Progenitor cell of endocrine pancreas (in vitro differentiated cells): ENCODE measurements at regions not wholly inside any gene's neighbourhood (a gene's known extent, or its start where the extent isn't known, plus 50 kb on each side); places are given as distances from the start of the nearest gene placed in this dataset.

Experiments used
- DNase-seq: peaks from one replicate; pipeline ENCODE4 v3.0.0; 2021; ENCODE audit warnings: low spot score; ENCODE audit not compliant: unreplicated experiment
- H3K27ac Mint-ChIP-seq: 2 replicates; pipeline ENCODE4 v1.8.0; 2021; ENCODE audit warnings: mild to moderate bottlenecking, moderate library complexity, mixed read lengths
- H3K27me3 Mint-ChIP-seq: 2 replicates; pipeline ENCODE4 v1.8.0; 2021; ENCODE audit warnings: mixed read lengths
- H3K36me3 Mint-ChIP-seq: 2 replicates; pipeline ENCODE4 v1.8.0; 2022; ENCODE audit warnings: mixed read lengths; ENCODE audit not compliant: insufficient read depth
- H3K4me1 Mint-ChIP-seq: 2 replicates; pipeline ENCODE4 v1.8.0; 2021; ENCODE audit warnings: low read depth, mixed read lengths
- H3K4me3 Mint-ChIP-seq: 2 replicates; pipeline ENCODE4 v1.8.0; 2021; ENCODE audit warnings: low read depth, mild to moderate bottlenecking, moderate library complexity, mixed read lengths
- H3K9me3 Mint-ChIP-seq: 2 replicates; pipeline ENCODE4 v1.8.0; 2021; ENCODE audit warnings: low read depth, mixed read lengths
- CTCF ChIP-seq: fragments of 200-600 bp; sonication (generic); IDR thresholded peaks from one replicate; pipeline ENCODE4 v1.5.0; 2021; ENCODE audit warnings: antibody characterized with exemption, mild to moderate bottlenecking; ENCODE audit not compliant: unreplicated experiment

GRCh38 chr17:71480099-71480498 is 640.7 kb upstream of the SOX9 start:
- no peak overlapping the region for H3K27ac Mint-ChIP-seq
- no peaks in the 10 kb centered on the region for H3K36me3 Mint-ChIP-seq
- TF ChIP-seq CTCF = no peak
- H3K9me3 Mint-ChIP-seq = no peaks in the 10 kb centered on the region
- no peak overlapping the region for H3K4me3 Mint-ChIP-seq
- H3K27me3 Mint-ChIP-seq = no peaks in the 10 kb centered on the region
- DNase-seq = no peak
- H3K4me1 Mint-ChIP-seq = peaks cover 17% of the 10 kb centered on the region

- H3K27ac Mint-ChIP-seq = no peak overlapping the region
- H3K9me3 Mint-ChIP-seq = no peaks in the 10 kb centered on the region
- DNase-seq = no peak
- no peaks in the 10 kb centered on the region for H3K36me3 Mint-ChIP-seq
- no peak overlapping the region for H3K4me3 Mint-ChIP-seq
- H3K4me1 Mint-ChIP-seq = peaks cover 14% of the 10 kb centered on the region
- H3K27me3 Mint-ChIP-seq = no peaks in the 10 kb centered on the region
- no peak for TF ChIP-seq CTCF
Observed at GRCh38 chr17:71482625-71483024, 638.2 kb upstream of the SOX9 start.

DNA sequence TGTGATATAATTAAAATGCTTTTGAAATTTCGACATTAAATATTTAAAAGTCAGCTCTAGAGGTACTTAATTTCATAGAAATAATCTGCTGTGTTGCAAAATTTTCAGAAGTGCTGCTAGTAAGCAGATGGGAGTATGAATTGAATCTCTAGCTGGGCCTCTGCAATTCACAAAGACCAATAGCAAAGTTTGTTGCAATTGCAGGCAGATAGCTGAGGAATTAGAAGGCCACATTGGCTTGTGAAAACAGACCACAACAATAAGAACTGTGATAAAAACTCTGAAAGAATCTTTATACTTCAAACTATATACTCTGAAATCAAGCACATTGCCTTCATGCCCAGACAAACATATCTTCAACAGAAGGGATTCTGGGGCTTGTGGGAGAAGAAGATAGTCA is 636.3 kb upstream of the SOX9 start:
- H3K9me3 Mint-ChIP-seq = no peaks in the 10 kb centered on the region
- H3K4me3 Mint-ChIP-seq = no peak overlapping the region

GRCh38 chr17:71485426-71485825 is 635.4 kb upstream of the SOX9 start:
- TF ChIP-seq CTCF = no peak
- no peak for DNase-seq
- Mint-ChIP-seq H3K4me1 (peaks cover 10% of the 10 kb centered on the region), H3K27me3 (no peaks in the 10 kb centered on the region), H3K36me3 (no peaks in the 10 kb centered on the region), H3K4me3 (no peak overlapping the region), H3K27ac (no peak overlapping the region), H3K9me3 (no peaks in the 10 kb centered on the region)

More for the DNA sequence above, 636.3 kb upstream of the SOX9 start:
- no peaks in the 10 kb centered on the region for H3K27me3 Mint-ChIP-seq
- no peak overlapping the region for H3K27ac Mint-ChIP-seq
- no peaks in the 10 kb centered on the region for H3K36me3 Mint-ChIP-seq
- no peak for TF ChIP-seq CTCF
- peaks cover 14% of the 10 kb centered on the region for H3K4me1 Mint-ChIP-seq
- DNase-seq = no peak

DNA sequence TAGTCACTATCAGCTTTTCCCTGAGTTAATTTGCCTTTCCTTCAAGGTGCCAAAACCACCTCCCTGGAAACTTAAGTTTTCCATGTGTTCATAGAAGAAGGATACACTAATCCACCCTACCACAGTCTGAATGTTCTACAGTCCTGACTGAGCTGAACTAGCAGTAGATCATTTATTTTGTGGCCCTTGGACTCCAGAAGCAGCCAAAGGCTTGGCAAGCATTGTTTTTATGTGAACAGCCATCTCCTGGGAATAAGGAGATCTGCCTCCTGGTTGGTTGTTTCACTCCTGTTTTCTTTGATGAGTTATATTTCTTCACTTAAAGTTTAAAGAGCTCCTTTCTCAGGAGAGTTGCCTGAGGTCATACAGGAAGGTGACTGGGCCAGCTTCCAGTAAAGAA is 634.6 kb upstream of the SOX9 start:
- H3K27ac Mint-ChIP-seq = no peak overlapping the region
- no peak for TF ChIP-seq CTCF
- no peak for DNase-seq
- no peak overlapping the region for H3K4me3 Mint-ChIP-seq
- no peaks in the 10 kb centered on the region for H3K27me3 Mint-ChIP-seq
- H3K36me3 Mint-ChIP-seq = no peaks in the 10 kb centered on the region
- H3K4me1 Mint-ChIP-seq = peaks cover 6% of the 10 kb centered on the region
- no peaks in the 10 kb centered on the region for H3K9me3 Mint-ChIP-seq
